Esophagus muscularis mucosa (tissue), 3 donors: ENCODE measurements at regions not wholly inside any gene's neighbourhood (a gene's known extent, or its start where the extent isn't known, plus 50 kb on each side); places are given as distances from the start of the nearest gene placed in this dataset.

Source experiments
- POLR2A ChIP-seq: fragments of 450-650 bp; IDR thresholded peaks from one replicate; pipeline ENCODE4 v1.6.1; 2017; ENCODE audit warnings: antibody characterized with exemption, moderate library complexity, mild to moderate bottlenecking, low read depth
- TF ChIP-seq, protein P1 (sequence below), 3 experiments: fragments of 200-600 bp in 2 of 3; fragments of 450-650 bp in 1 of 3; sonication (generic) in 2 of 3; IDR thresholded peaks; one replicate each; pipeline ENCODE4 v1.5.1; 2017 to 2019; ENCODE audit warnings: antibody characterized with exemption in 3 of 3, mild to moderate bottlenecking in 2 of 3, moderate library complexity in 1 of 3

GRCh38 chr22:26933105-26933590 is 275.8 kb downstream of the MIAT start:
- TF ChIP-seq, protein P1, sequence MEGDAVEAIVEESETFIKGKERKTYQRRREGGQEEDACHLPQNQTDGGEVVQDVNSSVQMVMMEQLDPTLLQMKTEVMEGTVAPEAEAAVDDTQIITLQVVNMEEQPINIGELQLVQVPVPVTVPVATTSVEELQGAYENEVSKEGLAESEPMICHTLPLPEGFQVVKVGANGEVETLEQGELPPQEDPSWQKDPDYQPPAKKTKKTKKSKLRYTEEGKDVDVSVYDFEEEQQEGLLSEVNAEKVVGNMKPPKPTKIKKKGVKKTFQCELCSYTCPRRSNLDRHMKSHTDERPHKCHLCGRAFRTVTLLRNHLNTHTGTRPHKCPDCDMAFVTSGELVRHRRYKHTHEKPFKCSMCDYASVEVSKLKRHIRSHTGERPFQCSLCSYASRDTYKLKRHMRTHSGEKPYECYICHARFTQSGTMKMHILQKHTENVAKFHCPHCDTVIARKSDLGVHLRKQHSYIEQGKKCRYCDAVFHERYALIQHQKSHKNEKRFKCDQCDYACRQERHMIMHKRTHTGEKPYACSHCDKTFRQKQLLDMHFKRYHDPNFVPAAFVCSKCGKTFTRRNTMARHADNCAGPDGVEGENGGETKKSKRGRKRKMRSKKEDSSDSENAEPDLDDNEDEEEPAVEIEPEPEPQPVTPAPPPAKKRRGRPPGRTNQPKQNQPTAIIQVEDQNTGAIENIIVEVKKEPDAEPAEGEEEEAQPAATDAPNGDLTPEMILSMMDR (IDR thresholded peaks at IDR 0.05) = no peak
- TF ChIP-seq POLR2A = no peak
